ENCODE measurements at regions not wholly inside any gene's neighbourhood (a gene's known extent, or its start where the extent isn't known, plus 50 kb on each side); places are given as distances from the start of the nearest gene placed in this dataset.
A peak's percentile ranks its signal among the peaks of the same experiment; 100 is the strongest.

DNA sequence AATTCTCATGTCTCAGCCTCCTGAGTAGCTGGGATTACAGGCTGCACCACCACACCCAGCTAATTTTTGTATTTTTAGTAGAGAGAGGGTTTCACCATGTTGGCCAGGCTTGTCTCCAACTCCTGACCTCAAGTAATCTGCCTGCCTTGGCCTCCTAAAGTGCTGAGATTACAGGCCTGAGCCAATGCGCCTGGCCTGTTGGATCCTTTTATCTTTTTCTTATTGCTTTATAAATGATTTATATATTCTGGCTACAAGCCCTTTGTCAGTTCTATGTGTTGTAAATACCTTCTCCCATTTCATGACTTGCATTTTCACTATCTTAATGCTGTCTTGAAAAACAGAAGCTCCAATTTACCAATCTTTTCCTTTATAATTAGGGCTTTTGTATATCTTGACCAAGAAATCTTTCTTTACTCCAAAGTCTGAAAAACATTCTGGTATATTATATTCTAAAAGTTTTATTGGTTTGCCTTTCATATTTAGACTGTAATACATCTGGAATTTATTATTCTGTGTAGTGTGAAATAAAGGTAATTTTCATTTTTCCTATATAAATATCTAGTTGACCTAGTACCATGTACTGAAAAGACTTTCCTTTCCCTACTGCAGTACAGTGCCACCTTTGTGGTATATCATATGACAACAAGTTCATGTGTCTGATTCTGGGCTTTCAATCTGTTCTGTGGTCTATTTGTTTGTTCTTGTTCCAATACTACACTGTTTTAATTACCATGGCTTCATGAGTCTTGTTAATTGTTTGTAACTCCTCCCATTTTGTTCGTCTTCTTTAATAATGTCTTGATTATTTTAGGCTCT, 52.9 kb upstream of the RNU6-1 start:
- no peak for DNase-seq

DNA sequence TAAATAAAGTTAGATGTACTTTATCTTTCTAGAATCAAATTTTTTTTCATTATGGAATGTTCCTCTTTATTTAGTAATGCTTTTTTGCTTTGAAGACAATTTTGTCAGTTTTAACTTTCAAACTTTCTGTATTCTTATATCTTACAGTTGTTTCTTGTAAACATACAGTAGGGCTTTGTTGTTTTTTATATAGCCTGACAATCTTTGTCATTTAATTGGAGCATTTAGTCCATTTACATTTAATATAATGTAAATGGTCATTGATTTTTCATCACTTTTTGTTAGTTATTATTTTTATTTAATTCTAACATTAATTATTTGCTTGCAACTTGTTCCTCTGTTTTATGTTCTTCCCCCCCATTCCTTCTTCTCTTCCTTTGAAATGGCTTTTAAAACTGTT, 55.4 kb upstream of the RNU6-1 start:
- DNase-seq: no peak

DNA sequence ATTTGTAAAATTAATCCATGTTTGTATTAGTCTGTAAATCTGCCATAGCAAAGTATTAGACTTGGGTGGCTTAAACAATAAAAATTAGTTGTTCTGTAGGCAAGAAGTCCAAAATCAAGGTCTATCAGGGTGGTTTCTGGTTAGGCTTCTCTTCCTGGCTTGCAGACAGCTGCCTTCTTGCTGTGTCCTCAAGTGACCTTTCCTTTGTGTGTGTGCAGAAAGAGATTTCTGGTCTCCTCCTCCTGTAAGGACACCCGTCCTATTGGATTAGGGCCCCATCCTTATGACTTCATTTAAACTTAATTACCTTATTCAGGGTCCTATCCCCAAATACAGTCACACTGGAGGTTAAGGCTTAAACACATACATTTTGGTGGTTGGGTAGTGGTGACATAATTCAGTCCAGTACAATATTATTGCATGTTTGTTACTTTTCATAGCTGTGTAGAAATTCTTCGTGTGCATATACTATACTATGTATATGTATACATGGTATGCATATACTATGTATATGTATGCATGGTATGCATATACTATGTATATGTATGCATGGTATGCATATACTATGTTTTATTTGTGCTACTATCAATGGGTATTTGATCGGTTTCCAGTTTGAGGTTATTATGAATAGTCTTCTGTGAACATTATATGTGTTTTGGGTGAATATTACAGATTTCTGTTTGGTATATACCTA, 57.9 kb upstream of the RNU6-1 start:
- DNase-seq: no peak

DNA sequence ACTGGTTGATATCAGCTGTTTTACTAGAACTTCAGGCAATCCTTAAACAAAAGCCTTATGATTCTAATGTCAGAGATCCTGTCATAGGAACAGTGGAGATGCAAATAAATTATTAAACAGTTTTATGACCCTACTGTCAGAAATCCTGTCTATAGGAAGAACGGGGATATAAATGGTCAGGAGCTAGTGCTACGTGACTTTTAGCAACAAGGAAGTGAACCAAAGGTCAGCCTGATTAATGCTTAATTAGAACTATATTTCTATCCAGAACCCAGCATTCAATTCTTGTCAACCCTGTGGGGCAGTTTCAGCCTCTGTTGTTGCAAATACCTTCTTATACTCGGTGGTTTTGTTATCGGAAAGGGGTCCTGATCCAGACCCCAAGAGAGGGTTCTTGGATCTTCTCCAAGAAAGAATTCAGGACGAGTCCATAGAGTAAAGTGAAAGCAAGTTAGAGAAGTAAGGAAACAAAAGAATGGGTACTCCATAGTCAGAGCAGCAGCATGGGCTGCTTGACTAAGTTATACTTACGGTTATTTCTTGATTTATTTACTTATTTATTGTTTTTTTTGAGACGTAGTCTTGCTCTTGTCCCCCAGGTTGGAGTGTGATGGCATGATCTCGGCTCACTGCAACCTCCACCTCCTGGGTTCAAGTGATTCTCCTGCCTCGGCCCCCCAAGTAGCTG, 59.9 kb upstream of the RNU6-1 start:
- no peak for DNase-seq

DNA sequence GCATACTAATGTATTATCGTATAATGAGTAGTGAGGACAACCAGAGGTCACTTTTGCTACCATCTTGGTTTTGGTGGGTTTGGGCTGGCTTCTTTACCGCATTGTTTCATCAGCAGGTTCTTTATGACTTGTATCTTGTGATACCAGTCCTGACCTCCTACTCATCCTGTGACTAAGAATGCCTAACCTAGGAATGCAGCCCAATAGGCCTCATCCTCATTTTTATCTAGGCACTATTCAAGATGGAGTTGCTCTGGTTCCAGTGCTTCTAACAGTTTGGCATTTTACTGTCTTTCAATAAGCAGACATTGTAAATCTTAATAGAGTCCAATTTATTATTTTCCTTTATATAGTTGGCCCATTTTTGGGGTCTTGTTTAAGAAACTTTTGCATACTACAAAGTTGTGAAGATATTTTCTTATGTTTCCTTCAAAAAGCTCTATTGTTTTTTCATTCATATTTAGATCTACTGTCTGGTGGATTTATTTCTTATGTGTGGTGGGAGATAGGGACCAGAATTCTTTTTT, 60.8 kb upstream of the RNU6-1 start:
- no peak for DNase-seq

DNA sequence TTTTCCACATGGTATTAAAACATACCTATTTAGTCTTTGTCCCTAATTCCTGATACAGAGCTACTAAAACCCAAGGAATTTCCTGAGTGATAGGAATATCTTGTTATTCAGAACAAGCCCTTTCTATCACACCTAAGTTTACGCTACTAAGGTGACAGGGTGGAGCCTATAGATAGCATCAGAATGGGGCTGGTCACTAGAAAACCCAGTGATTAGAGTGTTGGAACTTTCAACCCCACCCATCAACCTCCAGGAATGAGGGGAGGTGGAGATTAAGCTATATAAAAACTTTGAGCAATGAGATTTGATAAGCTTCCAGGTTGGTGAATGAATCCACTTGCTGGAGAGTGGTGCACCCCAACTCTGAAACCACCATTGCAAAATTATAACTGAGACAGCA, 62.1 kb upstream of the RNU6-1 start:
- no peak for DNase-seq

DNA sequence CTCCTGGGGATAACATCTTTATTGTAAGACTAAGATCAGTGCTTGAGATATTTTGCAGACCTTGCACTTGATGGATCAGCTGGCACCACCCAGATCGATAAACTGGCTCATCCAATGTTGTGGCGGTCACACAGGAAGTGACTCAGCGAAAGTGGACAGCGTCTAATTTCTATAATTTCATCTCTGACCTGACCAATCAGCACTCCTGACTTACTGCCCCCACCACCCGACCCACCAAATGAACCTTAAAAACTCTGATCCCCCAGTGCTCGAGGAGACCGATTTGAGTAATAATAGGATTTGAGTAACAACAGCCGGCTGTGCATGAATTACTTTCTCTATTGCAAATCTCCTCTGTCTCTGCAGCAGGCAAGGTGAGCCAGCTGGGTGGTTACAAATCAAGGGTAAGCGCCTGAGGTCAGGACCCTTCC, 62.7 kb upstream of the RNU6-1 start:
- no peak for DNase-seq

DNA sequence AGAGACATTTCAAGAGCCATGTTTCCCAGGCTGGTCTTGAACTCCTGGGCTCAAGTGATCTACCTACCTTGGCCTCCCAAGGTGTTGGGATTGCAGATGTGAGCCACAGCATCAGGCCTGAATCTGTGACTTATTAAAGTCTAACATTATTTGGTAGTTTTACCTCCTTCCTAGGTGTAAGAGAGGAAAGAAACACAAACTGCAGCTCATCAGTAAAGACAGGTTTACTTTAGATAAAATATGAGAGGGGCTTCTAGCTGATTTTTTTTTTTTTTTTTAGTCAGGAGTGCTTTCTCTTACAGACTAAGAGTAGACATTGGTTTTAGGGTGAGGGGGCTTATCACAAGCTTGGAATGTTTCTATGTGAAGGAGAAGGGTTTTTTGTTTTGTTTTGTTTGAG, 63.9 kb upstream of the RNU6-1 start:
- DNase-seq: no peak

DNA sequence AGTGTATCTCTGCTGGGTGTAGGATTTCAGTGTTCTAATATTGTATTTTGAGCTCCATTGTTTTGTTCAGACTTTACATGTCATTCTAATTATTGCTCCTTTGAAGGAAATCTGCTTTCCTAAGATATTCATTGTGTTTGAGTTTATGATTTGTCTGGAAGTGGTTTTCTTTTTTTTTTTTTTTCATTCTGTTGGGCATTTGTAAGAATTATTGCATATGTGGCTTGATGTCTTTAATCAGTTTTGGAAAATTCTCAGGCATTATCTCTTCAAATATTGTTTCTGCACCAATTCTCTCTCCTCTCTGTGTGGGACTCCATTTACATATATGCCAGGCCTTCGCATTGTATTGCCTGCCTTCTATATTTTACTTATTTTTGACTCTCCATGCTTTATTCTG, 65.8 kb upstream of the RNU6-1 start:
- DNase-seq: no peak

DNA sequence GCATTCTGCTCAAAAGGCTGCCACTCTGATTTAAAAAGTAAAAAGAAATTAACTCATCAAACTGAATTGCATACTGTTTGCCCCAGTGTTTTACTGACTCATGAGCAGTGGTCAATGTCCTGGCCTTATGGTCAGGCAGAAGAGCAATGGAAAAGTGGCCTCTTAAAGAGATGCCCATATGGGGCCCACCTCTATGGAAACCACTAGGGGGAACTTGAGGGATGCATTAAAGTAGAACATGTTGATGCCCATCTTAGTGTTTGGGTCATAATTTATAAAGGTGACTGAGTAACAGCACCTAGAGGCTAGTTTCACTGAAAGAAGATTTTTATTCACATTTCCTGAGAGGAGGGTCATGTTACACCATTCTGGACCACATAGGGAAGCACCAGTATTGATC, 66.5 kb upstream of the RNU6-1 start:
- DNase-seq: no peak

DNA sequence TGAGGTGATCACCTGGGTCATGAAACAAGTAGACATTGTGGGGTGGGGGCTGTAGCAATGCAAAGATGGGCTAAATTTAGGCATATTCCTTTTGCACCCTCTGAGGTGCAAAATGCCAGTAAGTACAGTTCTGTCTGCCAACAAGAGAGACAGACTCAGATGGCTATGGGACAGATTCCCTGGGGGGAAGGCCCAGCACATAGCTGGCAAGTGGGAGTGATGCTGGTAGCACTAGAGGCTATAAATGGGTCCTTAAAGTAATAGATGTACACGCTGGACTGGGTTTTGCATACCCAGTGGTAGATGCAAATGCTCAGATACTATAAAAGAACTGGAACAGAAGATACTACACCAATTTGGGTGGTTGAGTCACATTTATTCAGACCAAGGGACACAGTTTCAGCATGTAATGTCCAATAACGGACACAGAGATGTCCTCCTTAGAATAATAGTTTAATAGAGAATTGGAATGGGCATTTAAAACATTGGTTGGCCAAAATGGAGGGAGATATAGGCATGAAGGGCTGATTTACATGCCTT, 67.4 kb upstream of the RNU6-1 start:
- no peak for DNase-seq

DNA sequence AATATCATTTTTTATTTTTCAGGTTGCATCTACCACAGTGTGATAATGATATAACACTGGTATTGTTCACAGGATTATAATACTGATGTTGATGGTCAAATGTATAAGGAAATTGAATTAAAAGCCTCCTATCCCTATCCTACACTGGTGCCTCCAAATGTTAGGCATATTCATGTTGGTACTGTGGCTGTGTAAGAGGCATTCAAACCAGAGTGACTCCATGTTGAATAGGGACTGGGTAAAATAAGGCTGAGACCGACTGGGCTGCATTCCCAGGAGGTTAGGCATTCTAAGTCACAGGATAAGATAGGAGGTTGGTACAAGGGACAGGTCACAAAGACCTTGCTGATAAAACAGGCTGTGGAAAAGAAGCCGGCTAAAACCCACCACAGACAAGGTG, 68.9 kb upstream of the RNU6-1 start:
- DNase-seq: no peak

DNA sequence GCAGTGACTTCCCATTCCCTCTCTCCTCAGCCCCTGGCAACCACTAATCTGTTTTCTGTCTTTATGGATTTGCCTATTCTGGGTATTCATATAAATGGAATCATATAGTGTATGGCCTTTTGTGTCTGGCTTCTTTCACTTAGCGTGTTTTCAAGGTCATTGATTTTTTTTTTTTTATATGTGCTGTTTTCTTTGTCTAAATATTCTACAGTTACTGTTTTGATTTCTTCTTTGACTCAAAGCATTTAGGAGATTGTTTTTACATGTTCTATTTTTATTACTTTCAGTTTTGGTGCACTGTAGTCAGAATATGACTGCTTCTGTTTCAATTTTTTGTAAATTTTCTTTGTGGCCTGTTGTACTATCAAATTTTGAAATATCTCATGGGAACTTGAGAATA, 71.9 kb upstream of the RNU6-1 start:
- no peak for DNase-seq

DNA sequence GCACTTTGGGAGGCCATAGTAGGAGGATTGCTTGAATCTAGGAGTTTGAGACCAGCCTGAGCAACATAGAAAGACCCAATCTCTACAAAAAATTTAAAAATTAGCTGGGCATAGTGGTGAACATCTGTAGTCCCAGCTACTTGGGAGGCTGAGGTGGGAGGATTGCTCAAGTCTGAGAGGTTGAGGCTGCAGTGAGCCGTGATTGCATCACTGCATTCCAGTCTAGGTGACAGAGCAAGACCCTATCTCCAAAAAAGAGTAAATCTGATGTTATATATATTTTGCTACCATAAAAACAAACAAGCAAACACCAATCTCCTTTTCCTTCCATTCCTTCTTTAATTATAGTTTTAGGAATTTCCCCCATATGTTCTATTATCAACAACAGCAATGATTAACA, 74.2 kb upstream of the RNU6-1 start:
- no peak for DNase-seq

DNA sequence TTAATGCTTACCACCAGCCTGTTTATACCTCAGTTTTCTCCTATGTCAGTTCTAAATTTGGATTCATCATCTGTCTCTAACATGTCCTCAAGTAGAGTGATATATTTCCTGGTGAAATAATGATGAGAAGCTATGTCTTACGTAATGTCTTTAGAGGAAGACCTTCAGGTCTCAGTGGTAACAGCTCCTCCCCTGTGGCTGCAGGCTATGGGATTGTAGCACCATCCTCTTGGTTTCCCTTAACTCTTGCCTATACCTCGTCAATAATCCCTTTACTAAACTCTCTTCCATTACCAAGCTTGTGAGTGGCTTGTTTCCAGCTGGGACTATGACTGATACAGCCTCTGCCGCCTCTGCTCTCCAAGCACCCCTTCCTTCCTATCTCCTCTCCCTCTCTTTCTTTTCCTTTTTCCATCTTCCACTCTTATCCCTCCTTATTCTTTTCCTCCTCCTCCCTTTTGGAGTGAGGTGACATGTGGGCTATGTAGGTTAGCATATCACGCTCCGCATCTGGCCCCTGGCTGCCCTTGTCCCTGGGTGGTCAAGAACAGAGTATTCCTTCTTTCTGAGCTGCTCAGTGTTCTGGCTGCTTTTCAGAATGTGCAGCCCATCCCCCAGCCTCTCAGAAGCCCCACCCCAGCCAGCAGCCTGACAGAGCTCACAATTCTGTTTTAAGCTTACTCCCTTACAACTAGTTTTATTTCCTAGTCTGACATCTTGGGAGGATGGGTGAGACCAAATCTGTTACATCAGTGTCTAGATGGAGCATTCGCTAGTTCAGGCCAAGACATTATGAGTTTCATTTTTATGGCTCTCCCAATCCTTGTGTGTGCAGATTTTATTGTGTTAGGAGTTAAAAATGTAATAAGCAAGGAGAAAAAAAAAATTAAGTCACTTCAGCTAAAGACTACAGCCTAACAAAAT, 75.0 kb upstream of the RNU6-1 start:
- DNase-seq: peak; percentile 10

DNA sequence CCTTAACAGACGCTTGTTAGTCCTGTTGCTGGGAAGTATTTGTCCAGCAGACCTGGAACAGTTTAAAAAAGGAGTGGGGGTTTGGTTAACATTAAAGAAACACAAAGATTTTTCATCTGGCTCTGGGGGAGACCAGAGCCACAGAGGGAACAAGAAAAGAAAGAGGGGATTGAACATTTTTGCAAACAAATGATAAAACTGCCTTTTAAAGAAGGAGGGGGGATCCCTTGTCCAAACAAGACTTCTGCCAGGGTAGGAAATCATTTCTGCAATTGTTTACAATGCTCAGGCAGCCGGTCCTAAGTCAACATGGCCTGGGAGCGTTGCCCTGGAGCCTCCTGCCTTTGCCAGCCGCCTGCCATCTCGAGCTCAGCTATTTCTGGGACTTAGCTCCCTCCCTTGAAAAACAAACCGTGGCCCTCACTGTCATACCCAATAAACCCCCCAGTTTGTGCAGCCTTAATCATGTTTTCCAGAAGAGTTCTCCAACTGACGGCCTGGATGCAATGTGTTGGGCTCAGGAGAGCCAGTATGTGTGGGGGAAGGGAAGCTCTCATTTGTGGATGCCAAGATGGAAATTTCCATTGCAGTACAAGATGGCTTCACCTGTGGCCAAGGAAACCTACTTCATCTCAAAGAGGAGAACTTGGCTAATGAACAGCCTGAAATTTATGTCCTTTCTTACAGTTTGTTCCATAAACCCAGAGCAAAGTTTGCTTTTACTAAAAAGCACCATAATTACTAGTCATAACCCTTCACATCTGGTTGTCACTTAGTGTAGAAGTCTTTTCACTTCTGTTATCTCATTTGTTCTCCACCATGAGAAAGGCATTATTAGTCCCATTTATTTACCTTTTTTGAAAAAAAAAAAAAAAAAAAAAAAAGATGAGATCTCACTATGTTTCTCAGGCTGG, 75.9 kb upstream of the RNU6-1 start:
- peak; percentile 77 for DNase-seq

DNA sequence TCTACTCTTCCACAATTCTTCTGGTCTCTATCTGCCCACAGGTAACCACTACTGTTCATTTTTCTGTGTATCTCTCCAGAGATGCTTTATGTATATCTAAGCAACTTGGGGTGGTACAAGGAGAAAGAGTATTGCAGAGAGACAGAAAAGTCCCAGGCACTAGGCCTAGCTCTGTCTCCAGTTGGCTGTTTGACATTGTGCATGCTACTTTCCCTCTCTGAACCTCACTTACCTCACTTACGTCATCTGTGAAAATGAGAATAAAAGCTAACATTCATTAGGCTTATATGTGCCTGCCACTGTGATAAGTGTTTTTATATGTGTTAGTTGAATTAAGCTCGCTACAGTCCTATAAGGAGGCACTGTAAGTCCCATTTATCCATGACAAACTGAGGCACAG, 76.7 kb upstream of the RNU6-1 start:
- DNase-seq: no peak

DNA sequence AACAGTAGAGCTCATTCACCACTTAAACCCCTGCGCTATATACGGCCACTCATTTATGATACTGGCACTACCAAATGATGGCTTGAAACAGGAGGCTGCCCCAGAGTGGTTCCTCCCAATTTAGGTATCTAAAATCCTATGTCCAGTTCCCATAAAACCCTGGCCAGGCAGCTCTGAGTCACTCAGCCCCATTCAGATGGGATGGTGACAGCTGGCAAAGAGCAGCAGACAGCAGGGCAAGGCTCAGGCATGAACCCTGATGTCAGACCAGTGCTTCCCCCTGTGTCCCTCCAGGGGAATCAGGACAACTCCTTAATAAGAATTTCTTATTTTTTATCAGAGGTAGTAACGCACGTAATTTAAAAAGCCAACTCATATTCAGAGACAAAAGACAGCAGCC, 77.2 kb upstream of the RNU6-1 start:
- no peak for DNase-seq

DNA sequence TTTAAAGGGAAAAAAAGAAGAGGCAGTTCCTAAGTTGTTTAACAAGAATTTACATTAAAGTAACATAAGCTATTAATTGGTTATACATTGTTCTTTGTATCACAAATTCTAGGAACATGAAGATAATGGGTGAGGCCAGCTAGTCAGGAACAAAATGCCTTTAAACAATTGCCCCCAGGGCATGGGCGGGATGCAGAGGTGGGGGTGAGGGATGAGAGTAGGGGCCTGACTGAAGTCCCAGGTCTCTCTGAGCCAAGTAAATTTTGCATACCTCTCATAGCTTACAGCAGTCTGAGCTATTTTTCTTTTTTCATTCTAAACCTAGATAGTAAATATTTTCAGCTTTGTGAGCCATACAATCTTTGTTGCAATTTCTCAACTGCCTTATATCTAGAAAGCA, 77.8 kb upstream of the RNU6-1 start:
- no peak for DNase-seq

DNA sequence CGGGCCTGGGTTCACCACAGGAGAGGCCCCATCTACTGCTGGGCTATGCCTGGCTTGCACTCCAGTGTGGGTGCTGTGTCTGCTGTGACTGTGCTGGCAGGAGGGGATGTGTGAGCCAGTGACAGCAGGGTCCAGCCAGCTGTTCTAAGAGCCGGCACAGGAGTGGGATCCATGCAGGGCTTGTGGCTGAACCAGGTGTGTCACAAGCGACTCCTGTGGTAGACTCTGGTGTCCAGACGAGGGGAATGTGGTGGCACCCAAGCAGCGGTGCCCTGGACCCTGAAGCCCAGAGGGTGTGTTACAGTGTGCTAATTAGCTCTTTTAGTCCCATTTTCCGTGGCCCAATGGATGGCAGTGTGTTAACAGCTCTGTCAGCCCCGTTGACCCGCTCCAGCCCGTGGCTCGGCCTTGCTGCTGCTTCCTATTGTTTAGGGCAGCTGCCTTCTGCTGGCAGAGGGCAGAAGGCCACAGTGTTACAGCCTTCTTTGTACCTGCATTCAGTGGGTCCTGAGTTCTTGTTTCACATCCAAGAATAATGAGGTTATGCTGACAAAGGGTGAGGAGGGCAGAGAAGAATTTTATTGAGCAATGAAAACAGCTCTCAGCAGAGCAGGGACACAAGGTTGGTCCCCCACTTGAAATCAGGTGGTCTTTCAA, 78.5 kb upstream of the RNU6-1 start:
- no peak for DNase-seq
